Ecto neural progenitor cell (in vitro differentiated cells): ENCODE measurements at regions not wholly inside any gene's neighbourhood (a gene's known extent, or its start where the extent isn't known, plus 50 kb on each side); places are given as distances from the start of the nearest gene placed in this dataset.

Source experiments
- DNase-seq: peaks from one replicate; pipeline ENCODE4 v3.0.0-alpha.2; 2018; ENCODE audit warnings: low spot score

GRCh38 chr13:74409551-74409950, 275.3 kb upstream of the KLF12 start:
- DNase-seq, result no peak

GRCh38 chr13:74406420-74406819, 272.2 kb upstream of the KLF12 start:
- no peak for DNase-seq

- no peak for DNase-seq
Observed at GRCh38 chr13:74398599-74398998, 264.4 kb upstream of the KLF12 start.

- DNase-seq, result no peak
Observed at GRCh38 chr13:74389056-74389455, 254.9 kb upstream of the KLF12 start.

- DNase-seq, result no peak
Observed at GRCh38 chr13:74388626-74389025, 254.4 kb upstream of the KLF12 start.

DNA sequence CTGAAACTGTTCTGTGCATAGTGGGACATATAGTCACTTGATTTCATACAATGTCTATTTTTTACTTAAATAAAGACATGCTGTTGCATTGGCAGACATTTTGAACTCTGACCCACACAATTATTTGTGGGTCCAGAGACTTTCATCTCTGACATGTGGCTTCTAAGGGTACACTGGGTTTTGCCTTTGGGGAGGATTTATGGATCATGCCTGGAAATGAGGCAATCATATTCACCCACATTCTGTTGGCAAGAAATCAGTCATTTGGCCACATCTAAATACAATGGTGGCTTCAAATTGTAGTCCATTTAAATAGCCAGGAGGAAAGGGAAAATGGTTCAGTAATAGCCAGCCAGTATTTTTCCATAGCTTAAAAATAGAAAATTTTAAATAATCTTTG, 238.3 kb upstream of the KLF12 start:
- DNase-seq, result no peak

DNA sequence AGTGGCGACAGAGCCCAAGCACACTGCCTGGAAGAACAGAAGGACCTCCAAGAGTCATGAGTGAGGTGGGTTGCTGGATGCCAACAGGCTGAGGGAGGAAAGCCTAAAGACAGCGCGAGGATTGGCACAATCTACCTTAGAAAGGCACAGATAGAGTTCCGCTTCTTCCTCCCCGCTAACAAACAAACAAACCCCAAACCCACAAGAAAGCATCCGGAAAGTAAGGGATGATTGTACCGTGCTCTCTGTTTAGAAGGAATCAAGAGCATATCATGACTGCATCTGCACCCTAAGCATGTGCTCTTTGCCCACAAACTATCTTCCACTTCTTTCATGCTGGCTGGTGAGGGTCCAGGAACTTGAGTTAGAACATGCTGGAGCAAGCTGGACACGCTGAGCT, 233.0 kb upstream of the KLF12 start:
- no peak for DNase-seq

GRCh38 chr13:74361274-74361673, 227.1 kb upstream of the KLF12 start:
- no peak for DNase-seq

DNA sequence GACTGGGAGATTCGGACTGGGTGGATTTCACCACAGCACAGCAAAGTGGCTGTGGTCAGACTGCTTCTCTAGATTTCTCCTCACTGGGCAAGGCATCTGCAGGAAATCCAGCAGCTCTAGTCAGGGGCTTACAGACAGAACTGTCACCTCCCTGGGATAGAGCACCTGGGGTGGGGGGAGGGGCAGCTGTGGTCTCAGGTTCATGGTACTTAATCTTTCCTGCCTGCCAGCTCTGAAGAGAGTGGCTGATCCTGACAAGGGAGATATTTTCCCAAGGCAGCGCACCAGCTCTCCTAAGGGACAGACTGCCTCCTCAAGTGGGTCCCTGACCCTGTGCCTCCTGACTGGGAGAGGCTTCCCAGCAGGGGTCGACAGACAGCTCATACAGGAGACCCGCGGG, 212.8 kb upstream of the KLF12 start:
- DNase-seq, result no peak

DNA sequence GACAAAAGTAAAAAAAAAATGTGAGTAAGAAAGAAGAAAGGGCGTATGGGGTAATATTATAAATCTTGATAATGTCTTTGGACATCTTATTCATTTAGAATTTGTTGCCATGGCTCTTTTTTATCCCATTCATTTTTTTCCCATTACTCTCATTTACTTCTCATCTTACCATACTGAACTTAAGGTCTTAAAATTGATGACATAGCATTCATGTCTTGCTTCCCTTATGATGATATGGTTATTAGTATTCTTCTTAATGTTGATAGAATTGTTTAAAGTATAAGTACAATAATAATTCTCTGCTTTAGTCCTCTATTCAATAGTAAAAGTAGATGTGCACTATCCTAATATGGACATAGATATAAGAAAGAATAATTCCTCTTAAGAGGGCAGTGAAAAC, 204.1 kb upstream of the KLF12 start:
- no peak for DNase-seq

GRCh38 chr13:74336546-74336945, 202.3 kb upstream of the KLF12 start:
- DNase-seq, result no peak

DNA sequence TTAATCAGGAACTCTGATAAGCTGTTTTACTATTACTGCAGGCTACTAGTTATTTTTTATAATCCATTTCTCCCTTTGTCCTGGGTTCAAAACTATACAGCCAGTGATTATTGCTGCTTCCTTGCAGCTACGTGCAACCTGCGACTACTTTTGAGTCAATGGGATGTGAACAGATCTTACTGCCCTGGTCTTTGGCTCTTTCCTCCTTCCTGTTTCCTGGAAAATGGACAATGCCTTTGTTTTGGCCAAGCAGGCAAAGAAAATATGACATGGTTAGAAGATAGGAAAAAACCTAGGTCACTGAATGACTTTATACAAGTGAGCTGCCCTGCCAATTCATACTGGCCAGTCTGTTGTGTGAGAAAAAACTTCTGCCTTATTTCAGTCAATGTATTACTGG, 201.2 kb upstream of the KLF12 start:
- DNase-seq, result no peak

DNA sequence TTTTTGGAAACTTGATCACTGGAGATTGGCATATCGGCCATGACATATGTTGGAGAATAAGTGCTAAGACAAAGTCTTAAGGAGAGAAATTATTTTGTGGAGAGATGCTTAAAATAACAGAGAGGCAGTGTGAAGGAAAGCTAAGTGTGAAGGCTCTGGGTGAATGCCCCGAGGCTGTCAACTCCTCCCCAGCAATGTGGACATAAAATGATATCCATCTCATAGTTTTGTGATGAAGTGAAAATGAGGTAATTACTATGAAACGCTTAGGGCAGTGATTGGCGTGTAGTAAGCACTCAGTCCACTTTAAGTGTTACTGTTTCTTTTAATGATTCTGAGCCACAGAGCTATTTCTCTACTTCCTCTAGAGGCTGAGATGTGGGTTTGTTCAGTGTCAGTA, 195.8 kb upstream of the KLF12 start:
- no peak for DNase-seq

- no peak for DNase-seq
Observed at GRCh38 chr13:74325106-74325505, 190.9 kb upstream of the KLF12 start.

DNA sequence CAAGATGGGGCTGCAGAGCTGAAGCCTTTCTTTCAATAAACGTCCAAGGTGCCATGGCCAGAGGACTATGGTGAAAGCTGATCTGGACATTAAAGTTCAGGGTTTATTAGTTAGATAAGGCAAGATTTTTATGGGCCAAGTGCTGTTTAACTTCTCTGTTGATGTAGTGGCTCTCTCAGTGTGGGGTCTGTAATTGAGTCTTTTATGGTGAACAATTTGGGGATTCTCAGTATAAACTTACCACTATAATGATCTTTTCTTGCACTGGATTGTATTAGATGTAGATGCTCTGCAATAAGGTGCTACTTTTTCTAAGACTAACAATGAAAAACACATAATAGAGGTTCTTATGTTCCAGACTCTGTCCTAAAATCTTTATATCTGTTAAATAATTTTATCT, 190.1 kb upstream of the KLF12 start:
- DNase-seq, result no peak

GRCh38 chr13:74322562-74322961, 188.4 kb upstream of the KLF12 start:
- no peak for DNase-seq

GRCh38 chr13:74320282-74320681, 186.1 kb upstream of the KLF12 start:
- DNase-seq, result no peak

GRCh38 chr13:74316547-74316946, 182.3 kb upstream of the KLF12 start:
- no peak for DNase-seq

DNA sequence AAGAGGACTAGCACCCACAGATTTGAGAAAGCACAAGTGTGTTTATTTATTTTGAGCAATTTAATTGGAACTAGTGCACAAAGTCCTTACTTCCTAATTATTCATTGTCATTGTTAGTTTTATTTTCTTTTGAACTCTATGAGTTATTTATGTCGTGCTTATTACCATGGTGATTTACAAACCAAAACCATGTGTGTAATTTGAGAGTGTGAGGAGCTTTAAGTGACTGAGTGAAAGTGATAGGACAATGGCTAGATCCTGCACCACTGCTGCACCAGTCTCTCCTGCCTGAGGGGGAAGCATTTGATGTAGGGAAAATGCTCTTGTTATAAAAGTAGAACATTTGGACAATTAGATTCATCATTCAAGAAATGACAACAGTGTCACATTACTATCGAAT, 172.3 kb upstream of the KLF12 start:
- no peak for DNase-seq

DNA sequence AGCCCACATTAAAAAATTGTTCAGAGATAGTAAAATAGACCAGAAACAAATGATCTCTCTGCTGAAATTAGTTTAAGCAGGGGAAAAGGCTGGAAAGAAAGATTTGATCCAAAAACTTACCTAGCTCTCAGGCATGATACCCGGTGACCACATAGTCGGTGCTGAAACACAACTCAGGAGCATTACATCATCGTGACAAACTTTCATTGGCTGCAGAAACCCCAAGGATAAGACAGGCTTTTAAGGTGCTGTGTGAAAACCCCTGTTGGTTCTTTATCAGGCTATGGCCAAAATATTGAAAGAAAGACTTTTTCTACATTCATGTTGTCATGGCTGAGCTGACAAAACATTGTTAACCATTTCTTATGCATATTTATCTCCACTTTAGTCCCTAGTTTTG, 171.7 kb upstream of the KLF12 start:
- DNase-seq, result no peak

GRCh38 chr13:74301258-74301935, 167.2 kb upstream of the KLF12 start:
- no peak for DNase-seq

DNA sequence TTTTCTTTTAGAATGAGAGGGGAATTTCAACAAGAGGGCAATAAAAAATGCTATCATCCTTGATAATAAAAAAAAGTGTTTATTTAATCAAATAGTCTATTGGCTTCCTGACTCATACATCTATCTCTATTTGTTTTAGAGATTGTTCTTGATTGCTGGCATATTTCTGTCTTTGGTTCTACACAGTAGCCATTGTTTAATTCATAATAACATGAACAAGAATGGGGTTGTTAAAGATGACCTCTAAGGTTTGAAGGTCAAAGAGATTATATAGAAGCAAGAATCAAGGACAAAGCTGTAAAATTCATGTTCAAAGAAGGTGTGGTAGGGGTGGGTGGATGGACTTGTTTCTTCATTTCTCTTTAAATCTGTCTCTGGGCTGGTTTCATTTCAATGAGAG, 166.0 kb upstream of the KLF12 start:
- DNase-seq, result no peak

DNA sequence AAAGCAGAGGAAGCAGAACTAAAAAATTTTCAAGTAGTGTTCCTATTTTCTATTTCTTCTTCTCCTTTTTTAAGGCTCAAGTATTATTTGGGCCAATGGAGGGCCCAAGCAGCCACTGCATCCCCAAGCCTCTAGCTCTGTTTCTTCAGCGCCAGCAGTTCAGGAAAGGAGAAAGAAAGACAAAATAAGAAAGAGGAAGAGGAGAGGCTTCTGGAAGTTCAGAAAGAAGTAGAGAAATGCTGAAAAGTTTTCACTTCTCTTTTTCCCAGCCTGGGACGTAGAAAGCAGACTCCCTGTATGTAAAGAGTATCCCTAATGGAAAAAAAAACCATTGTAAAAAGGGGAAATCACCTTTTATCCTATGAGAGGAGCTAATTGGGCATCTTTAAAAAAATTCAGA, 165.5 kb upstream of the KLF12 start:
- no peak for DNase-seq

DNA sequence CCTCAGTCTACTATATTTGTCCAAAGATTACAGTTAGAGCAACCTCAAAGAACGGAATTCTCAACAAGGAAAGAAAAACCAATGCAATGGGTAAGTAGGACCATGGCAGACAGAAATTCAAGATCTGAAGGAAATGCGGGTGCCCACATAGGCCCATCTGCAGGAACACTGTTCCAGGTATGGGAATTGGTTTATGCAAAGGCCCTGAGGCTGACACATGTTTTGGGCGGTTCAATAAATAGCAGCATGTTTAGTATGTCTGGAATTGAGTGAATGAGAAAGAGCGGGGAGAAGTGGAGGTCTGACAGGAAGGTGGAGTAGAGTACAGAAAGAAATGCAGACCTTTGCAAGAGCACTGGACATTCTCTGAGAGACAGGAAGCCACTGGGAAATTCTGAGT, 164.7 kb upstream of the KLF12 start:
- no peak for DNase-seq
